Muscle of back (tissue), 3 donors: ENCODE measurements at regions not wholly inside any gene's neighbourhood (a gene's known extent, or its start where the extent isn't known, plus 50 kb on each side); places are given as distances from the start of the nearest gene placed in this dataset.

Source experiments
- DNase-seq, 3 donors: peaks; one replicate each; pipeline versions ENCODE4 v3.0.0 to v3.0.0-alpha.2; 2013

GRCh38 chr4:179582164-179582905, 2140.1 kb upstream of the AGA start:
- no peak for DNase-seq

GRCh38 chr4:179583221-179583620, 2141.0 kb upstream of the AGA start:
- DNase-seq, result no peak

GRCh38 chr4:179584101-179584500, 2141.9 kb upstream of the AGA start:
- DNase-seq, result peak in 1 of 3 donors; percentile 12

GRCh38 chr4:179585761-179586160, 2143.5 kb upstream of the AGA start:
- DNase-seq, result no peak

GRCh38 chr4:179586460-179586859, 2144.2 kb upstream of the AGA start:
- DNase-seq, result no peak

GRCh38 chr4:179595671-179596410, 2153.6 kb upstream of the AGA start:
- no peak for DNase-seq

GRCh38 chr4:179596621-179597020, 2154.4 kb upstream of the AGA start:
- DNase-seq, result no peak

GRCh38 chr4:179597301-179597700, 2155.1 kb upstream of the AGA start:
- DNase-seq, result peak in 1 of 3 donors; percentile 19

GRCh38 chr4:179601671-179602070, 2159.4 kb upstream of the AGA start:
- no peak for DNase-seq

GRCh38 chr4:179605196-179605595, 2163.0 kb upstream of the AGA start:
- DNase-seq, result peak in 1 of 3 donors; percentile 43

- no peak for DNase-seq
Observed at GRCh38 chr4:179607003-179607402, 2164.8 kb upstream of the AGA start.

- DNase-seq, result no peak
Observed at GRCh38 chr4:179615704-179616103, 2173.5 kb upstream of the AGA start.

GRCh38 chr4:179618966-179619365, 2176.7 kb upstream of the AGA start:
- DNase-seq, result no peak

GRCh38 chr4:179624768-179625181, 2182.5 kb upstream of the AGA start:
- DNase-seq, result peak in 1 of 3 donors; percentile 62

- peak in 1 of 3 donors; percentile 74 for DNase-seq
Observed at GRCh38 chr4:179625406-179625805, 2183.2 kb upstream of the AGA start.

GRCh38 chr4:179626687-179627086, 2184.4 kb upstream of the AGA start:
- no peak for DNase-seq

GRCh38 chr4:179631321-179631720, 2189.1 kb upstream of the AGA start:
- DNase-seq, result peak in 2 of 3 donors; percentile 30 to 43

GRCh38 chr4:179634862-179635261, 2192.6 kb upstream of the AGA start:
- no peak for DNase-seq

GRCh38 chr4:179662522-179662921, 2220.3 kb upstream of the AGA start:
- no peak for DNase-seq

- DNase-seq, result no peak
Observed at GRCh38 chr4:179663641-179664429, 2221.6 kb upstream of the AGA start.

GRCh38 chr4:179664430-179665027, 2222.3 kb upstream of the AGA start:
- DNase-seq, result no peak

GRCh38 chr4:179666226-179666625, 2224.0 kb upstream of the AGA start:
- no peak for DNase-seq
